ENCODE measurements at regions not wholly inside any gene's neighbourhood (a gene's known extent, or its start where the extent isn't known, plus 50 kb on each side); places are given as distances from the start of the nearest gene placed in this dataset.

DNA sequence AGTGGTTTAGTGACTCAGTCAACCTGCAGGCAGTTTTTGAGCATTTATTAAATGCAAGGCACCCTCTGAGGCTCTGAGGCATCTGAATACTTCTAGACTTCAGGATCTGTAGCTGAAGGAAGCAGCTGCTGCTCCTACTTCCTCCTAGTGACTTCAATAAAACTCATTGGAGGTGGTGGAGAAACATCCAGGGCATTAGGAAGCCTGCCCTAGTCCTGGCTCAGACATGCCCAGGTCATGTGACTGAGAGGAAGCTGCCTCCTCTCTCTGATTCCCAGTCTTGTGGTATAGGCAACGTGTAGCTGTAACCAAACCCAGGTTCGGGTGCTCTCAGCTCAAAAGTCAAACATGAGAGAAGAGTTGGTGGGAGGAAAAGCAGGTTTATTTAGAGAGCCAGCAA is 287.2 kb upstream of the GYPC start:
- TF ChIP-seq POLR2A (IDR thresholded peaks at IDR 0.05) = no peak
- TF ChIP-seq, protein P1, sequence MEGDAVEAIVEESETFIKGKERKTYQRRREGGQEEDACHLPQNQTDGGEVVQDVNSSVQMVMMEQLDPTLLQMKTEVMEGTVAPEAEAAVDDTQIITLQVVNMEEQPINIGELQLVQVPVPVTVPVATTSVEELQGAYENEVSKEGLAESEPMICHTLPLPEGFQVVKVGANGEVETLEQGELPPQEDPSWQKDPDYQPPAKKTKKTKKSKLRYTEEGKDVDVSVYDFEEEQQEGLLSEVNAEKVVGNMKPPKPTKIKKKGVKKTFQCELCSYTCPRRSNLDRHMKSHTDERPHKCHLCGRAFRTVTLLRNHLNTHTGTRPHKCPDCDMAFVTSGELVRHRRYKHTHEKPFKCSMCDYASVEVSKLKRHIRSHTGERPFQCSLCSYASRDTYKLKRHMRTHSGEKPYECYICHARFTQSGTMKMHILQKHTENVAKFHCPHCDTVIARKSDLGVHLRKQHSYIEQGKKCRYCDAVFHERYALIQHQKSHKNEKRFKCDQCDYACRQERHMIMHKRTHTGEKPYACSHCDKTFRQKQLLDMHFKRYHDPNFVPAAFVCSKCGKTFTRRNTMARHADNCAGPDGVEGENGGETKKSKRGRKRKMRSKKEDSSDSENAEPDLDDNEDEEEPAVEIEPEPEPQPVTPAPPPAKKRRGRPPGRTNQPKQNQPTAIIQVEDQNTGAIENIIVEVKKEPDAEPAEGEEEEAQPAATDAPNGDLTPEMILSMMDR (IDR thresholded peaks at IDR 0.05) = no peak

All from lower leg skin (tissue), 3 donors.